ENCODE measurements at regions not wholly inside any gene's neighbourhood (a gene's known extent, or its start where the extent isn't known, plus 50 kb on each side); places are given as distances from the start of the nearest gene placed in this dataset.

GRCh38 chr10:125419831-125420230 lies 259.5 kb upstream of the CTBP2 start:
- no peak for TF ChIP-seq ARNT (IDR thresholded peaks at IDR 0.05)
- no peak for TF ChIP-seq SUZ12 (IDR thresholded peaks at IDR 0.05)
- no peak for TF ChIP-seq FOXM1 (IDR thresholded peaks at IDR 0.05; ENCODE audit: borderline replicate concordance)
- TF ChIP-seq BHLHE40 (IDR thresholded peaks at IDR 0.05; ENCODE audit: borderline replicate concordance) = no peak
- no peak for TF ChIP-seq ZNF384 (IDR thresholded peaks at IDR 0.05)
- TF ChIP-seq FOXA1 (IDR thresholded peaks at IDR 0.05) = no peak
- no peak for TF ChIP-seq HDGF (IDR thresholded peaks at IDR 0.05; ENCODE audit: borderline replicate concordance)
- no peak for TF ChIP-seq SP1 (IDR thresholded peaks at IDR 0.05)
- TF ChIP-seq NFRKB (IDR thresholded peaks at IDR 0.05) = no peak
- TF ChIP-seq LEF1 (IDR thresholded peaks at IDR 0.05; ENCODE audit: borderline replicate concordance) = no peak
